ENCODE measurements at regions not wholly inside any gene's neighbourhood (a gene's known extent, or its start where the extent isn't known, plus 50 kb on each side); places are given as distances from the start of the nearest gene placed in this dataset.

DNA sequence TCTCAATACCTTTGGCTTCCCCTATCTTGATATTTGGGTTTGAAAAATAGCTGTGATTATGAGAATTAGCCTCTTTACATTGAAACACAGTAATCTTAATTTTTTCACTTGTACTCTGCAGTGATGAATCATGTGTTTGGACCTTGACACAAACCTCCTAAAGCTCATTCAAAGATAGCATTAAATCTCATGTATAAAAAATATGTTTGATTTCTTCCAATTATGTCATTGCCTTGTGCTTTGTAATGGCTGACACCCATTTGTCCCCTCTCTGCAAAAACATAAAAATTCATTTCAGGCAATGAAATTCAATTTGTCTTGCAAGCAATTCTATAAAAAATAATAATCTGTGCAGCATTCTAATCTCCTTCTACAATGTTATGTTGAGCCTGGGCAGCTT is 422.4 kb upstream of the BOD1L1 start:
- H3K27ac ChIP-seq (ENCODE audit: low read depth, low read length): no peak overlapping the region

DNA sequence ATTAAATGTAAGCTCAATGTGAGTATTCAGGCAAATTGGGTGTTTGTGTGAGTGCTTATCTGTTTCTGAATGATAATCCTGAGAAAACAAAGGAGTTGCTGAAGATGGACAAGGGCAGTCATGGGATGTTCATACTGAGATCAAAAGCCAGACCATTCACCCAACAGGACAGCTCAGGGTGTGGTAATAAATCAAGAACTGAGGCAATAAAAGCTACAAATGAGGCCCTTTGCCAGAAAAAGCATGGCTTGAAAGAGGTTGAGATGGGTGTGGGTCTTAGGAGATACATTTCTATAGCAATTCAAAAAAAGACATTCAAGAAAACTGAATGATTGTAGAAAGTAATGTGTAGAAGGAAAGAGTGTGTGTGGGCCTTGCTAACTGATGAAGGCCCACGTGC is 425.8 kb upstream of the BOD1L1 start:
- H3K27ac ChIP-seq (ENCODE audit: low read depth, low read length): no peak overlapping the region
- 58 to 69% (median 61%) methylated on average over 1 of the region's 1 CpG for WGBS, 3 donors

DNA sequence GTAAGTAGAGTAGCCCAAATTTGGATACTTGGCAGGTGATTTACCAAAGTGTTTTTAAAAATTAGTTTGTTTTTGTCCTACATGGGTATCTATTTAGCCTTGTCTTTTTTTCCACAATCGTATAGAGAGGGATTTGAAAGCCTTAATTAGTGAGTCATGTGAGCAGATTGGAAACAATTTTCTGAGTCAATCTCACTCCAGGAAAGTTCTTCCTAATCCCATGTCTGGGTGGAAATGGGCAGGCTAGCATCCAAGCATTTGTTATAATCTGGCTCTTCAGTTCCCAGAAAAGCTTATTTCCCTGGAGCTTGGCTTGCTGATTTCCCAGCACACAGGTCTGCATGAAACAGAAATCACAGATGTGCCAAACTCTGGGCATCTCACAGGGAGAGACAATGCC is 426.9 kb upstream of the BOD1L1 start:
- 59 to 66% (median 61%) methylated on average over 1 of the region's 1 CpG for WGBS, 3 donors
- no peak overlapping the region for H3K27ac ChIP-seq (ENCODE audit: low read depth, low read length)

DNA sequence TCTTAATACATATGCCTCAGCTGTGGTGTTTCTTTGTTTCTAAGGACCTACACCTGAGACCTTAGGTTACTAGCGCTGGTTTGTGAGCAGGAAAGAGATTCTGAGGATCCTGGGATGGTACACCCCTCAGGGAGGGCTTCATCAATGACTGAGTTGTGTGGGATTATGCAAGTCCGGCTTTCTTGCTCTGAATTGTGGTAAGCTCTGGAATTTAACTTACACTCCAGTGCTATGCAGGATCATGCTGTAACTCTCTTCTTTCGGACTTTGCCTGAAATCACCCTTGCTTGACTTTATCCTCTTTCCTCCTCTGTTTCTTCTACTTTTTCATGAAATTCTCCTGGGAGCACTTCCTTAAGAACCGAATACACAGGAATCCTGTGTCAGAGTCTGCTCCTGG is 431.5 kb upstream of the BOD1L1 start:
- WGBS, 3 donors: 64 to 75% (median 66%) methylated on average over 4 of the region's 4 CpGs

DNA sequence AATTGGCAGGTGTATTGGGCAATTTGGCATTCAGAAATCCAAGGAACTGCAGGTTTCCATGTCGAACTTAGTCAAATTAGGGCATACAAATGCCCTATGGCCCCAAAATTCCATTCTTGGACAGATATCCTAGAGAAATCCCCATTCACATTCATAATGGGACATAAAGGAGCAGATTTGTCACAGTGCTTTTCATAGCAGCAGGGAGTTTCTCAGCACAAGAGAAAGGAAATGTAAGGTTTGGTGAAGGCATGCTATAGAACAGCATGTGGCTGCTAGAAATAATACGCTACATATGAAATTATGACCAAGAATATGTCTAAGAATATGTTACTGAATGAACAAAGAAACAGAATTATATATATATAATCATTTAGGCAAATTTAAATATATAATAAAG is 437.5 kb upstream of the BOD1L1 start:
- 79 to 96% (median 86%) methylated on average over 2 of the region's 2 CpGs for WGBS, 3 donors
- H3K27ac ChIP-seq (ENCODE audit: low read depth, low read length): no peak overlapping the region

More for the DNA sequence above, 431.5 kb upstream of the BOD1L1 start:
- H3K27ac ChIP-seq (ENCODE audit: low read depth, low read length): no peak overlapping the region

DNA sequence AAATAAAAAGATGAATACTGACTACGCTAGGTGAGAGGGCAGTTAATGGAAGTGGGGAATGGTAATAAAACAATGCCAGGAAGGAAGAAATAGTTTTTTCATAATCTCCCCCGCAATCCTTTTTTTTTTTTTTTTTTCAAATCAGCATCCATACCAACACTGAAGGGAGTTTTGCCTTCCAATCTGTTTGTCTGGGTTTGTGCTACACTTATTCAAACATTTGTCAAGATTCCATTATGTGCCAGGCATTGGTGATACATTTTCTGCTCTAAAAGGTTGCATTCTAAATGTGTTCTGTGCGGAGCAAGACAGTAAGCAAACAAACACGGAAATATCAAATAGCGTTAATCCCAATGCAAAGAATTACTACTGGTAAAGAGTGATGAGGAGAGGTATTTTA is 437.9 kb upstream of the BOD1L1 start:
- WGBS, 3 donors: 85 to 92% (median 89%) methylated on average over 5 of the region's 5 CpGs
- H3K27ac ChIP-seq (ENCODE audit: low read depth, low read length): no peak overlapping the region

- H3K27ac ChIP-seq (ENCODE audit: low read depth, low read length): no peak overlapping the region
- WGBS, 3 donors: 81 to 90% (median 87%) methylated on average over 1 of the region's 1 CpG
Measured at GRCh38 chr4:14066979-14067378, 439.5 kb upstream of the BOD1L1 start.

DNA sequence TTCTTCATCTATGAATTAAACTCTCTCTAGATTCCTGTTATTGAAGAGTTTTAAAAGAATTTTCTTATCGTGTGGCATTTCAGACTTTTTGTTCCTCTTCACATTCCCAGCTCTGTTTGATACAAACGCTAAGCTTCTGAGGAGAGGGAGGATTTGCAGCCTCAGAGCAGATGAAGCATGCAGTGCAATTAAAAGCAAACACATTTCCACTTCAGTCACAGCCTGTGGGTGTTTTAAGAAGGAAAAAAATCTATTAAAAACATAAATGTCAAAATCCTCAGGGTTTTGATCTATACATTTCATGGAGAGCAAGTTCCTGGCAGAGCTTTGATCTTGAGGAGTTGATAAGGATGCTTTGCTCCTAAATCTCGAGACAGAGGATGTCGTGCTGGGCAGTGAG is 442.4 kb upstream of the BOD1L1 start:
- H3K27ac ChIP-seq (ENCODE audit: low read depth, low read length): no peak overlapping the region
- 39 to 63% (median 61%) methylated on average over 4 of the region's 4 CpGs for WGBS, 3 donors

GRCh38 chr4:14070289-14070880 is 442.9 kb upstream of the BOD1L1 start:
- 39 to 72% (median 67%) methylated on average over 5 of the region's 5 CpGs for WGBS, 3 donors
- no peak overlapping the region for H3K27ac ChIP-seq (ENCODE audit: low read depth, low read length)

DNA sequence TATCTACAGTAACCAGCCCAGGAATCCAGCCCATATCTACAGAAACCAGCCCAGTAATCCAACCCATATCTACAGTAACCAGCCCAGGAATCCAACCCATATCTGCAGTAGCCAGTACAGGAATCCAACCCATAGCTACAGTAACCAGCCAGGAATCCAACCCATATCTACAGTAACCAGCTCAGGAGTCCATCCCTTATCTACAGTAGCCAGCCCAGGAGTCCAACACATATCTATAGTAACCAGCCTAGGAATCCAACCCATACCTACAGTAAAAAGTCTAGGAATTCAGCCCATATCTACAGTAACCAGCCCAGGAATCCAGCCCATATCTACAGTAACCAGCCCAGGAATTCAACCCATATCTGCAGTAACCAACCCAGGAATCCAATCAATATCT is 445.0 kb upstream of the BOD1L1 start:
- no peak overlapping the region for H3K27ac ChIP-seq (ENCODE audit: low read depth, low read length)

DNA sequence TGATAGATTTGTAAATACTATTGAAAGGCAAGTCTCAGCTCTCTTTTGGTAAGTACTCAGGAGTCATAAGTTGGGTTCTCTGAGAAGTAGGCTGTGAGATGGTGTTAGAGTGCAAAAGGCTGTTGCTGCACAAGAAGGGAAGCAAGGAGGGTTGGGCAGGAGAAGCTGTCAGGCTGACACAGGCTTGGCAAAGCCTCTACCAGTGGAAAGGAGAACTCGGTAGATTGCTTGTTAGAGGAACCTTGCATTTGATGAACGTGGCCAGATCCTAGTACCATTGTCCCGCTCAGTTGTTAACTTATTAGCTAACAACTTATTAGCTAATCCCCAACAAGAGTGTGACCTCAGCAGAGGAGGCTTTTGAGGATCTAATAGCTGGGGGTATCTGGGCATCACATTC is 449.3 kb upstream of the BOD1L1 start:
- WGBS, 3 donors: 62 to 96% (median 82%) methylated on average over 3 of the region's 3 CpGs
- H3K27ac ChIP-seq (ENCODE audit: low read depth, low read length): no peak overlapping the region

GRCh38 chr4:14078326-14078725 is 450.8 kb upstream of the BOD1L1 start:
- H3K27ac ChIP-seq (ENCODE audit: low read depth, low read length): no peak overlapping the region
- 88 to 93% (median 88%) methylated on average over 3 of the region's 3 CpGs for WGBS, 3 donors

- H3K27ac ChIP-seq (ENCODE audit: low read depth, low read length): no peak overlapping the region
- 75 to 83% (median 82%) methylated on average over 1 of the region's 1 CpG for WGBS, 3 donors
Measured at GRCh38 chr4:14079601-14080000, 452.1 kb upstream of the BOD1L1 start.

DNA sequence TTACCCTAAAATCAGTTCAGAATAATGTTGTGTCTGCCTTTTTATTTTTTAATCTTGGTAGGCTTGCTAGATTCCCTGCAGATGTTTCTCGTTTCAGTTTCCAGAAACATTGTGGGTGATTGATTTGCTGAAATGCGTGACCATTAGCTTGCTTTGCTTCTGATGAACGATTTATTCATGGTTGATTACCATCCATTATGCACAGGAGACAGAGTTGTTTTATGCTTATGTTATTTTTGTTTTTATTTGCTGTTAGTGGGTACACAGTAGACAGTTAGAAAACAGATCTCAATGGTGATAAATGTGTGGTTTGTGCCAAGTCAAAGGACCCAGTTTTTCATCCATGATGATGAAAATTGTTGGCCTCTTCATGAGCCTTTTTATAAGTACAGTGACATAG is 455.6 kb upstream of the BOD1L1 start:
- H3K27ac ChIP-seq (ENCODE audit: low read depth, low read length): no peak overlapping the region
- 60 to 64% (median 63%) methylated on average over 3 of the region's 3 CpGs for WGBS, 3 donors

DNA sequence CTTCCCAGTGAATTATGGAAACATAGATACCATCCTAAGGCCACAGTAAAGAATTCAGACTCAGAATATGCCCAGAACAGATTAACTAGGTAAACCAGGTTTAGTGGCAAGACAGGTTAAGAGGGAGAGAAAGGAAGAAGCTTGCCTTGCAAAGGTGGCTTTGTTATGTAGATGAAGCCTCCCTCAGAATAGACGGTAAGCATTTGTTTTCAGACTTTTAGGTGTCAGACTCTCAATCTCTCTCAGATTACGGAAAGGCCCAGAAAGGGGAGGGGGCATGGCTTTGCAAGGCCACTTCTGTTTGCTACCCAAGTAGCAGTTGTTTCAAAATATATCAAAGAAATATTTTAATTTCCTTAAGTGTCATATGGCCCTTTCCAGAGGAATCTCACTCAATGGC is 457.1 kb upstream of the BOD1L1 start:
- WGBS, 3 donors: 73 to 74% (median 74%) methylated on average over 2 of the region's 2 CpGs
- no peak overlapping the region for H3K27ac ChIP-seq (ENCODE audit: low read depth, low read length)

DNA sequence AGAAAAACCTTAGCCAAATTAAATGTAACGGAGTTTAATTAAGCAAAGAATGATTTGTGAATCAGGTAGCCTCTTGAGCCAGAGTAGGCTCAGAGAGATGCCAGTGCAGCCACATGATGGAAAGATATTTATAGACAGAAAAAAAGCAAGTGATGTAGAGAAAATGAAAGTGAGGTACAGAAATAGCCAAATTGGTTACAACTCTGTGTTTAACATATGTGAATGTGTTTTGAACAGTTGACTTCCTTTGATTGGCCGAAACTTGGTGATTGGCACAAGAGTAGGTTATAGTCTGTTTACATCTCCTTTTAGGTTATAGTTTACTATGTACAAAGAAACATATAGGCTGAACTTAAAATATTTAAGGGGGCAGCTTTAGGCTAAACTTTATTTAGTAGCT is 459.9 kb upstream of the BOD1L1 start:
- WGBS, 3 donors: 81 to 91% (median 91%) methylated on average over 2 of the region's 2 CpGs
- H3K27ac ChIP-seq (ENCODE audit: low read depth, low read length): no peak overlapping the region

DNA sequence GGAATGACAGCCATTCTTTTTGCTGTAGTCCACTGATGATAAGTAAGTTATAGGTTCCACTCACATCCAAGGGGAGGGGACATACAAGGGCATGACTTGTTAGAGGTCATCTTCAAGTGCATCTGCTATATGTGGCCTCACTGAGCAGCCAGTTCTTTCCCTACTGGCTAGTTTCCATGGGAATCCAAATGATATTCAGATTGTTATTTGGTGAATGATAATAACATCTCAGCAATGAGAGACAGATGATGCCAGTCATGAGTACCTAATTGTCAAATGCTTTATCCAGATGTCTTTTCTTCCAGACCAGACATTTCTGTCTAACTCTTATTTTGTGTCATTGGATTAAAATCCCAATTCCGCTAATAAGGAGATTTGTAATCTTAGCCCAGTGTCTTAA is 460.4 kb upstream of the BOD1L1 start:
- no peak overlapping the region for H3K27ac ChIP-seq (ENCODE audit: low read depth, low read length)
- 93 to 100% (median 100%) methylated on average over 1 of the region's 1 CpG for WGBS, 3 donors

DNA sequence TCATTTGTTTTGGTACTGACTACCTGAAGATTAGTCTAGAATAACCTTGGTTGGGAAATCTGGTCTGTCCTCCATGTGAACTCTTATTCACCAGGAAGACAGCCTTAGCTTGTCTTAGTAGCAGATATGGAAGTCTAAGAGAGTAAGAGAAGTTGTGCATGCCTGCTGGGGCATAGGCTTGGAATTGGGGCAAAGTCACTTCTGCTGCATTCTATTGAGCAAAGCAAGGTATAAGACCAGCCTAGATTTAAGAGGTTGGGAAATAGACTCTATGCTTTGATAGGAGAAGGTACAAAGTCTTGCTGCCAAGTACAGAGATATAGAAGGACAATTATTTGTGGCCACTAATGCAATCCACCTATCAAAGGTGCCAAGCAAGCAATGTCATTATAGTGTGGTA is 464.0 kb upstream of the BOD1L1 start:
- H3K27ac ChIP-seq (ENCODE audit: low read depth, low read length): no peak overlapping the region

- no peak overlapping the region for H3K27ac ChIP-seq (ENCODE audit: low read depth, low read length)
- WGBS, 3 donors: 53 to 77% (median 66%) methylated on average over 2 of the region's 2 CpGs
Measured at GRCh38 chr4:14091966-14092365, 464.4 kb upstream of the BOD1L1 start.

- WGBS, 3 donors: 82 to 90% (median 88%) methylated on average over 3 of the region's 3 CpGs
Measured at GRCh38 chr4:14092741-14093140, 465.2 kb upstream of the BOD1L1 start.

DNA sequence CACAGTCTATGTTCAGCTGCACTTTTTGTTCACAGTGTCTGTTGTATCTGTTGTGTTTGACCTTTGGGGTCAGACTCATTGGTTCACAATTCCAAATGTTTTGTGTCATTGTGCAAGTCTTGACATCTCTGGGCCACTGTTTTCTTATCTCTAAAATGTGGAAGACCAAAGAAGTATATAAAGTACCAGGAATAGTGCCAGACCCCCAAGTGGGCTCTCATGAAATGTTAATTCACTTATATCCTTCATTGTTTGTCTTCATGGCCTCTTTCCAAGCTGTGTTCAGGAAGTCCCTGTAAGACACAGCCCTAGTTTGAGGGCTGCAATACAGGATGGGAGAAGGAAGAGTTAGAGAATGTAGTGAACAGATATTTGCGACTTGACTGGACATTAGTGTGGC is 468.3 kb upstream of the BOD1L1 start:
- H3K27ac ChIP-seq (ENCODE audit: low read depth, low read length): no peak overlapping the region
- WGBS, 3 donors: 81 to 84% (median 81%) methylated on average over 1 of the region's 1 CpG

More at GRCh38 chr4:14092741-14093140, 465.2 kb upstream of the BOD1L1 start:
- H3K27ac ChIP-seq (ENCODE audit: low read depth, low read length): no peak overlapping the region

Measured in adipose tissue (tissue), 3 donors.